Activated naive CD4-positive, alpha-beta T cell (primary cell): ENCODE measurements at regions not wholly inside any gene's neighbourhood (a gene's known extent, or its start where the extent isn't known, plus 50 kb on each side); places are given as distances from the start of the nearest gene placed in this dataset.
"Not testable (repeated sequence)": the region's sequence is repeated elsewhere in the genome, so short reads cannot be mapped to it uniquely, and the experiment has no call there.

Experiments
- DNase-seq, 4 experiments: peaks; one replicate each; lab custom pipeline; 2025; lab: John Stamatoyannopoulos, UW

DNA sequence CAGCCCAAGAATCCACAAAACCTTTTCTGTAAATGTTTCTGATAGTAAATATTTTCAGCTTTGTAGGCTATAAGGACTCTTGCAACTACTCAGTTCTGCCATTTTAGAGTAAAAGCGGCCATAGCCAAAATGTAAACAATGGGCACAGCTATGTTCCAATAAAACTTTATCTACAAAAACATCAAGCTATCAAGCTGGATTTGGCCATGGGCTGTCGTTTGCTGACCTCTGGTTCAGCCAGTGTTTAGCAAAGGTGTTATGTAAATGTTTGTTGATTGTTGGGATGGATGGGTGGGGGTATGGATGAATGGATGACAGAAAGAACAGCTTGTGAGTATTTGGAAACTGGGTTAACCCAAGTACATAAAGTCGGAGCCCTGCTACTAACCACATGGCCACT is 111.1 kb upstream of the VRK1 start:
- DNase-seq = no peak

DNA sequence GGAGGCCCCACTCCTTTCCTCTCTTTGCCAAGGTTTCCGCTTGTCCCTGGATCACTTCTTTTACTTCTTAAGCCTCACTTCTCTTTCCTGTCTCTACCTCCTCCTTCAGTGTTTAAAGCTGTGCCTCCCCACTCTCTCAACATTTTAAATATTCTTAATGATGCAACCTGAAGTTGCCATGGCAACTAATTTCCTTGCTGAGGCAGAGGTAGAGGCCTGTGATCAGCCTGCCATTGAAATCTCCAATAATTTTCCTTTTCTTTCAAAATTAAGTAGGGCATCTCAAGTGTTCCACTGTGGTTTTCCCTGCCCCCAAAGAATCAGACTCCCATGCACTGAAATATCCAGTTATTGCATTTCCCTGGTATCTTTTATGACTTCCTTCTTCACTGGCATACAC is 108.6 kb upstream of the VRK1 start:
- DNase-seq = no peak

DNA sequence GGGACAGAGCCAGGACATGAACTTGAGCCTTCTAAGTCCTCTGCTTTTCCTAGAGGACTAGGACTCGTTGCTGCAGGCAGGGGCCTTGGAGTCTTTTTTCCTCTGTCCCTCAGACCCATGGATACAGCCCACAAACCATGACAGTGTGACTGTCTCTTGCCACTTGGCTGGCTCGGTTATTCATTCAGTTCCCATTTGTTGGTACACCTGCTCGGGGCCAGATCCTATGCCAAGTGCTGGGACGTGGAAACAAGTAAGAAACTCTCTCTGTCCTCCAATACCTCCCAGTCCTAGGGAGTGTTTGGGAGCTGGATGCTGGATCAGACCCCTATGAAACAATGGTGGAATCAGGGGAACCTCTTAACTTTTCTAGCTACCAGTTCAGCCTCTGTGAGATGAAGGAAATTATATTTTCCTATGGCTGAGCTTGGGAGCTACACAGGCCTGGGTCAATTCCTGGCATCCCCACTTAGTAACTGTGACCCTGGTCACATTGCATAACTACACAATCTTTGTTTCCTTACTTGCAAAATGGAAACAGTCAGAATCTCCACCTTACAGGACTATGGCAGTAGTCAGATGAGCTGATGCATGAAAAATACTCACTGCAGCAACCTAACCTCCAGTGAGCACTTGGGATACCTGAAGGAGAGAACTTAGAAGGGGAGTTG is 106.3 kb upstream of the VRK1 start:
- no peak for DNase-seq

DNA sequence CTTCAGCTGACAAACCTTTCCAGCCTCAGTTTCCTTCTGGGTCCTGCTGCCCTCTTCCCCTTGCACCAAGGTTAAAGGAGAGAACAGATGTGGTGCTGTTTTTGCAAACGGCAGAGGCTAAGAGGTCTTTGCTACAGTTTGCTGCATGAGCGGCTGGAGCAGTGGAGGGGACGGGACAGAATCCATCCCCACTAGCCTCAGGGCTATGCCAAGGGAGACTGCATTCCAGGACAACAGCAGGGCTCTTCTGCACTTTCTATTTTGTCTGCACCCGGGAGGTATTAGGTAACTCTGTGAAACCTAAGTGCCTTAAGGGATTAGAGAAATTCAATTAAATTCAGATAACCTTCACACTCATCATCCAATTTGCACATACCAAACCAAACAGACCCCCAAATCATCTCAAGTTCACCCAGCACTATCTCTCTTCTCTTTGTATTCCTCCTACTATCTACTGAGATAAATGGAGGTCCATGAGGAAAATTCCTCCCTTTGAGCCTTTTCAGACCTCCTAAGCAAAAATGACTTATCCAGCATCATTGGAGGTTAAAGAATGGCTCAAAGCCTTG is 103.8 kb upstream of the VRK1 start:
- no peak for DNase-seq

DNA sequence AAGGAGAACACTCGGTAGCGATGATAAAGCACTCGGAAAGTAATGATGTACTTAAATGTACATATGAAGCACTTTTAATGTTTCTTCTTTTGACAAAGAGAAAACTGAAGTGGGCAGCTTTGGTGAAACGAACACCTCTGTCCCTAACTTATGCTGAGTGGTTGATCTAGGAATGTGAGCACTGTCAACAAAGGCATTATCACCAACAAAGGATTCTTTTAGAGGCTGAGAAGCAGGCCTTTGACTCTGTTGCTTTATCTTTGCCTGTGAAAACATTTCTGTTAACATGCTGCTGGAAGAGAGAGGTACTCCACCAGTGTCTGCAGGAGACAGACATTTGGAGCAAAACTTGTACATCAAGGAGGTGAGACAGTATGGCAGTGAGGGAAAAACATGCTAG is 103.2 kb upstream of the VRK1 start:
- DNase-seq = no peak

DNA sequence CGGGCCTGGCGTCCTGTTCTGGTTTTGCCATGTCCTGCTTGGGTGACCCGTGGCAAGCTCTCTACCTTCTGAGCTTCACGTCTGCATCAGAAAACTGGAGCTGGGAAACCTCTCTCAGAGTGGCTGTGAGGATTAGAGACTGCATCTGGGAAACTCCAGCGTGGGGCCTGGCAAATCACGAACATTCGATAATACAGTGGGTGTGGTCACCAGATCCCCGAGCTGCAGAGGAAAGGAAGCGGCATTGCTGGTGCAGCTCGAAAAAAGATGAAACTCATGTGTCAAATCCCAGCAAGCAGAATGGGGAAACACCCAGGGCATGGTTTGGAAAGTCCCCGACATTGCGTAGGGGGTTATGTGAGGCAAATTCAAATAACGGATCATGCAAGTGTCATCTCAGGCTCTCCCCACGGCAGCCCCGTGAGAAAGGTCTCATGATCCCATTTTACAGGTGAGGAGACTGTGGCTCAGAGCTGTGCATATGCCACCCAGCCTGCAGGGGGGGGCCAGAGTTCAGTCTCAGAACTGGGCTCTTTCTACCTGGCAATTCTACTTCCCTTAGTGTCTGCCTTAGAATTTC is 98.1 kb upstream of the VRK1 start:
- DNase-seq = no peak

DNA sequence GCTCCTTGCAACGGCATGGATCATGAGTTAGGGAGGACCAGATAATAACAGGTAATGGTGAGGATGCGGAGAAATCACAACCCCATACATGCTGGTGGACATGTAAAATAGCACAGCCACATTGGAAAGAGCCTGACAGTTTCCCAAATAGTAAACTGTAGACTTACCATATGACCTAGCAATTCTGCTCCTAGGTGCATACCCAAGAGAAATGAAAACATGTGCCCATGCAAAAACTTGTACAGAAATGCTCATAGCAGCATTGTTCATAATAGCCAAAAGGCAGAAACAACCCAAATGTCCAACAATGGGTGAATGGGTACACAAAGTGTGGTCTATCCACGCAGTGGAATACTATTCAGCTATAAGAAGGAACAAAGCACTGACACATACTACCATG is 97.5 kb upstream of the VRK1 start:
- no peak for DNase-seq

DNA sequence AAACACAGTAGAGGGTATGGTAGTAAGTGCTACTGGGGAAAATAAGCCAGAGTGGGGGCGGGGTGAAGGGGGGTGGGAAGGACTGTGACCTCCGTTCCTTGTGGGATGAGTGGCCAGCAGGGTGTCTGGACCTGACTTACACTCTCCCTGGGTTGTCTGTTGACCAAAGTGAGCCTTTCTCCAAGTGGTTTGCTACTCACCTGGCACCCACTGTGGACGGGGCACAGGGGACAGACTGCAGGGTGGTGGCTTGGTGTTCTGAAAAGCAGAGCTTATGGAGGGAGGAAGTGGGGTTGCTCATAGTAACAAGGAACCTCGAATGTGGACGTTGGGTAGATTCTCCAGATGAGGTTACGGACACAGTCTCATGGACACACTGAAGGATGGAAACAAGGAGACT is 94.4 kb upstream of the VRK1 start:
- DNase-seq = no peak

DNA sequence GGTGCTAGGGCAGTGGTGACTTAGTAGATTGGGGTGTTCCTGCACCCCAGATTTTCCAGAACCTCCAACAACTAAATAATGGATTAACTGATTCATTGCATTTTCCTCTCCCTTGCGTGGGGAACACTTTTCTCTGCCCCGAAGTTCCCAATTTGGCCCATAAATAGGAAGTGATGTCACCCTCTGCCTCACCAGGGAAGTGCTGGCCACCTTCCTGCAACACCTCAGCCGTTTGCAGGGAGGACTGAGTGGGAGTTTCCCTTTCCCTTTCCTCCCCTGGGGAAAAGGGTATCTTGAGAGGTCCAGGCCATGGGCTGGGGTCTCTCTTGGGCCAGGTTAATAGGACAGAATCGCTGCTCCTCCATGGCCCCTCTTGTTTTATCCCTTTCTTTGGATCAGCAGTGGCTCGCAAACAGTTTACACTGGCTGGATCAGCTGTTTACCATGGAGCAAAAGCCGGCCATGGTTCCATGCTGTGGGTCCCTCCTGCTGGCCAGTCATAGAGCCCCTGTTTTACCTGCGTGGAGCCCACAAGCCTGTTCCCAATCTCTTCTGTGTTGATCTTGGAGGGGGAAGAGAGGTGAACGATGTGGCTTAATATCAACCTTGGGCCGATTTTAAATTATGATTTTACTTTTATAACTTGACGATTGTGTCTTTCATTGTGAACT is 91.6 kb upstream of the VRK1 start:
- no peak for DNase-seq

DNA sequence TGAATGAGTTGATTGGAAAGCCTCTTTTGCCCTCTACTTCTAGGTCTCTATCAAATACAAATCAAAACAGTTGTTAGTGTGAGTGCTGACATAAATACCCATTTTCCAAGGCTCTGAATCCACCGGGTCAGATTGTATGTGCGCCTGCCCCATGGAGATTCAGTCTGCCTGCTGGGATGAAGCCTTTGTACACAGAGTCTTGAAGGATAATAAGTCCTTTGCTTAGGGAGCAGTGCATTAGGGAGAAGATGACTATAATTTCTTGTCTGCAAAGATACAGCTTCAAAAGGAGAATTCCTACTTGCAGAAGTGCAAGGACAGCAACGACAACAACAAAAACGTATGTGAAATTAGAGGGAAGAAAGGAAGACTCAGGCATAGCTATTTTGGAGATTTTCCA is 90.3 kb upstream of the VRK1 start:
- no peak for DNase-seq

DNA sequence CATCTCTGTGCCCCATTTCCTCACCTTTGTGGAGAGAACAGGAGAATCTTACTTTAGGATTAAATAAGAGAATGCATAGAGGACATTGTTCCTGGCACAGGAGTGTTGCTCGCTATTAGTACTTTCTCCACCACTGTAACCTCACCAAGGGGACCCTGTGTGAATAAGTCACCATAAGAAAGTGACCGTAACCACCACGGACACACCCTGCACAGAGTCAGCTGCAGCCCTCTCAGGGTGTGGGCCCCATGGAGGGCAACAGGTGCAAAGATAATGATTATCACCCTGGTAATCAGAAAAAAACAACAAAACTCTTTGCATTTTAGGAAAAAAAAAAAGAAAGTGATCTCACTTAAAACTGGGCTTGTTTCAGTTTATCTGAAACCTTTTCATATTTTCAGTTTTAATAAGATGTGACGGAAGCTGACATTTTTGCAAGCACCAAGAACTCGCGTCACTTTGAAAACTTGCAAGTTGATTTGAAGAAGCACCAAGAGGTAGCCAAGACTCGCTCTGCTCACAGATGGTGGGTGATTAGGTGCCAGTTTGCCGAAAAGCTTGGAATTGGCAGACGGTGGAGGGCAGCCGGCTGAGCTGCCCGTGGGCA is 87.0 kb upstream of the VRK1 start:
- no peak for DNase-seq

DNA sequence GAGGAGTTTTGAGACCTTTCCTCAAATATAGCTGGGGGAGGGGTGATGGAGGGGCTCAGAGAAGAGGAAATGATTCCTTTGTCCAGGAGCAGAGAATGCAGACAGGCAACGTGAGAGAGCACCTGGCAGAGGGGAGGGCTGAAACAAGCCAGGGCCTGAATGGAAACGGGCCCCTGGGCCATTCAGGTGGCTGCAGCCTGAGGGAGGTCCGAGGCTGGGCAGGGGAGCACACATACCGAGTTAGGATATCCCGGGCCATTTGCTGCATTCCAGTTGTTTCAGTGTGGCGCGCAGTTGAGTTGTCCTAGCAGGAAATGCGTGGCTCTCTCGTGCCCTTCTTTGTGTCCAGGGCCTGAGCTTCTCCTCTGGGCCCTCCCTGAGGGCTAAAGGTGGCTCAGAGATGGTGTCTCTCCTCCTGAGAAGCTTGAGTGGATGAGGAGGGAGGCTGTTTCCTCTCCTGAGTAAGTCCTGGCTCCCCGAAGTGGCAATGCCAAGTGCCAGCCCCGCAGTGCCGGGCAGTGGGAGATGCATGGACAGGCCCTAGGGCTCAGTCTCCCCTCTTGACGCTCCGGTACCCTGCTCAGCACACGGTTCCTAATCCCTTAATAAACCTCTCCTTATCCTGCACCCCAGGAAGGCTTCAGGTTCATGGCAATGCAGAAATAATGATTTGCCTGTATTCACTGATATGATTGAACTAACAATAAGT is 85.5 kb upstream of the VRK1 start:
- no peak for DNase-seq

DNA sequence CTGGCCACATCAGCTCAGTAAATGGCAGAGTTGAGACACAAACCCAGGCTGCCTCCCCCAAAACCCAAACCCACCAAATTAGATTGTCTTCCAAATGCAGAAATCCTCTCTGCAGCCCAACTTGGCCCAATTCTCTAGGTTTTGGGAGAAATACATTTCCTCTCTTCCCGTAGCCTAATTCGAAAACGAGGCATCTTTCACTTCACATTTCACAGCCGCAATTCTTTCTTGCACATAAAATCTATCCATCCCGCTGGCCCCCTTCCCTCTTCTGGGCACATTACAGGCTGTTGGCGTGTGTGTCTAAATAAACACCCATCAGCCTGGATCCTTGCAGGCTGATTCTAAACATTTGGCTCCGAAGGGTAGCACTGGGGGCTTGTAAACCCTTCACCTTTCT is 83.8 kb upstream of the VRK1 start:
- no peak for DNase-seq

DNA sequence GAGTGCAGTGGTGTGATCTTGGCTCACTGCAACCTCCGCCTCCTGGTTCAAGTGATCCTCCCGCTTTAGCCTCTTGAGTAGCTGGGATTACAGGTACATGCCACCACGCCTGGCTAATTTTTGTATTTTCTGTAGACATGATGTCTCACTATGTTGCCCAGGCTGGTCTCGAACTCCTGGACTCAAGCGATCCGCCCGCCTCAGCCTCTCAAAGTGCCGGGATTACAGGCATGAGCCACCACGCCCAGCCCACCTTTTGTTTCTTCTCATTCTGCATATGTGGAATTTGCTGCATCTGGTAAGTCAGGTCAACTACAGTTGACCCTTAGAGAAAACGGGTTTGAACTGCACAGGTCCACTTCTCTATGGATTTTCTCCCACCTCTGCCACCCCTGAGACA is 82.6 kb upstream of the VRK1 start:
- DNase-seq = not testable (repeated sequence)

DNA sequence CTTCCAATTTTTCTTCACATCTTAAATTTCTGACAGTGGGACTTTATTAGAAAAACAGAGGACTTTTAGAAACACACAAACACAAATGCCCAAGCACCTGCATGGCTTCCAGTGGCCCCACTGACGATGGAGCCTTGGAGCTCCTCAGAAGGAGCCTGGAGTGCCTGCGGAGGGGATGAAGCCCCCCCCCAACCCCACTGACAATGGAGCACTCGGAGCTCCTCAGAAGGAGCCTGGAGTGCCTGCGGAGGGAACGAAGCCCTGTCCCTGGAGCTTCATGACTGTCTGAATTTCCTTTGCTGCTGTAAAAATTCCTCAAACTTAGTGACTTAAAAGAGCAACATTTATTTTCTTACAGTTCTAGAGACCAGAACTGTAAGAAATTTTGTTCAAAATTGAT is 80.1 kb upstream of the VRK1 start:
- DNase-seq = no peak

DNA sequence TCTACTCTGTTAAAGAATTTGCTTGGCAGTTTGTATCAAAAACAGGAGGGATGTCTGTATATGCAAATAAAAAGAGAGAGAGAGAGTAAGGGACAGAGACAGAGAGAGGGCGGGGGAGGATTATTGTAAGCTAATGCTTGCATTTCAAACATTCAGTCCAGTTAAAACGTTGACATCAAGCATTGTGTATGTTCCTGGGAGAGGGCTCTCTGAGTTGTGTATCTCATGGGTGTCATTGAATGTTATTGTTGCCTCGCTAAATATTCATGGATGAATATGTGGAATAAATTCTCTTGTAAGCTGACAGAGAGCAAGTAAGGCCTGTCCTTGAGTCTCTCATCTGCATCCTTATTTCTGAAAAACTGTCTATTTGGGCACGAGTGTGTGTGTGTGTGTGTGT is 78.8 kb upstream of the VRK1 start:
- no peak for DNase-seq

DNA sequence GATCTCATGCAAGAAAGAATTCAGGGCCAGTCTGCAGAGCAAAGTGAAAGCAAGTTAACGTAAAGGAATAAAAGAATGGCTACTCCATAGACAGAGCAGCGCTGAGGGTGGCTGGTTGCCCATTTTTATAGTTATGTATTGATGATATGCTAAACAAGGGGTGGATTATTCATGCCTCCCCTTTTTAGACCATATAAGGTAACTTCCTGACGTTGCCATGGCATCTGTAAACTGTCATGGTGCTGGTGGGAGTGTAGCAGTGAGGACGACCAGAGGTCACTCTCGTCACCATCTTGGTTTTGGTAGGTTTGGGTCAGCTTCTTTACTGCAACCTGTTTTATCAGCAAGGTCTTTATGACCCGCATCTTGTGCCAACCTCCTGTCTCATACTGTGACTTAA is 76.5 kb upstream of the VRK1 start:
- not testable (repeated sequence) for DNase-seq

DNA sequence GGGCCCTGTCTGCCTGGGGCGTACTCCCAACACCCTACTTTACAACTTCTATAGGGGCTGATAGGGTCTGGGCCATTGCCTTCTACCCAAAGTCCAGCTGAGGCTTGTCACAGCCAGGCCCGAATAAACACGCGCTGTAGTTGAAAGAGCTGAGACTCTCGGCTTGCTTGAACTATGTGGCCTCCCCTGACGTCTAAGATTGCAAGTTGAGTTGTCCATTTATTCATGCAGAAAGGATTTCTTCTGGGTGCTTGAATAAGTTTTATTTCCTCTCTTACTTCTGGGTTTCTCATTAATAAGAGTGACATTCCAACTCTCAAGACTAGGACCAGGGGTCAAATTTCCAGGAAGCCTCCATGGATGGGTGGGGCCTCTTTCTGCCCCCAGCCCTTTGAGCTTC is 74.4 kb upstream of the VRK1 start:
- DNase-seq = no peak

DNA sequence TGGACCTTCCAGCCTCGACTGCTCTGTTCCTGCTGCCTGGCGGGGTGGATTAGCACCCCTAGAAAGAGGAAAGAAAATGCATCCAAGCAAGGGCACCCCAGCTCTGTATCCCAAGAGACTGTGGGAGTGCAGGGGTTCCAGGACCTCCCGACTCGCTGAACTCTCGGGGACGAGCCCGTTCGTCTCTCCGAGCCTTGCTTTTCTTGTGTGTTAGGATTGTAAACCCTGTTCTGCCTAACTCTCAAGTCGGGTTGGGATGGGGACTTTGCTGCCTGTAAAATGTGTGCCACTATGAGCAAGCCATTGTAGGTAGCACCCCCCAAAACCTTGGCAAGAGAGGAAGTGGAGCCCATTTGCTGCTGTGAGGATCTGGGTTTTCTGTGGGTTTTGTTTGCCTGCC is 73.2 kb upstream of the VRK1 start:
- no peak for DNase-seq

DNA sequence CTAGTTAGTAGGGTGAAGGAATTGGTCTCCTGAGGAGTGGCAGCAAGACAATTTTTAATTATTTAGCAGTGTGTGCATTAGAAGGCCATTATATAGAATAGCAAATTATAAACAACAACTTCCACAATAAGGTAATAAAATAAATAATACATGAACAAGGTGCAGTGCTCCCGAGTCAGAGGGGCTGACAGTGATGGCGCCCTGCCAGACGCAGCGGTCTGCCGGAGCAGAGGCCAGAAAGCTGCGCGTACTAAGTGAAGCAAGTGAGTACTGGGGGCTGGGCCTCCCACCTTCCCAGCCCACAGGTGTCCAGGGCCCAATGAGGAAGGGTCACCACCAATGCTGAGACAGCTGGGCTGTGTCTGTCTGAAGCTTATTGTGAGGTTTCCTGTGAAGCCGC is 72.0 kb upstream of the VRK1 start:
- DNase-seq = no peak

DNA sequence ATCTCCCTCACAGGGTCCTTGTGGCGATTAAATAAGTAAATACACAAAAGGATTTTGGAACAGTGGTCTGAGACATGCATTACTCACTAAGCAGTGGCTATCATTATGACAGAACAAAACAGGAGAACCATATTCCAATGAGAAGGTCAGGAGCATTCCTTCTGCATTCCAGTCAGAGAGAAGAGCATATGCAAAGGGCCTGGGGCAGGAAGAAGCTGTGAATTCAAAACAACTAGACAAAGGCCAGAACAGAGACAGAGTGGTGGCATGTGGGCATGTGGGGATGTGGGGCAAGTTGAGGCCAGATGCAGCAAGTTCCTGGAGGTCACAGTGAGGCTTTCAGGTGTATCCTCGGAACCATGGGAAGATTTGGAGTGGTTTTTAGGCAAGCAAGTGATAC is 70.1 kb upstream of the VRK1 start:
- DNase-seq = no peak

DNA sequence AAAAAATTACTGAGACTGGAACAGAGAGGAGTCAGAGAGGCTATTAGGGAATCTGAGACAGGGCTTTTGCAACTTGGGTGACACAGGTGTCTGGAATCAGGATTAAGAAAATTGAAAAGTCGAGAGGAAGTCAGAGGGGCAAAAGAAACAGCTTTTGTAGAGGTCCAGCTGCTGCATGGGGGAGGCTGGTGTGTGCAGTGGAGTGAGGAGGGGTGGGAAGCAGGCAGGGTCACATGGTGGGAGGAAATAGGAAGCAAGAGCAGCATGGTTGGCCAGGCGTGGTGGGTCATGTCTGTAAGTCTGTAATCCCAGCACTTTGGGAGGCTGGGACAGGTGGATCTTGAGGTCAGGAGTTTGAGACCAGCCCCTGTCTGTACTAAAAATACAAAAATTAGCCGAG is 69.7 kb upstream of the VRK1 start:
- no peak for DNase-seq
